Fibroblast of lung (primary cell): ENCODE measurements at regions not wholly inside any gene's neighbourhood (a gene's known extent, or its start where the extent isn't known, plus 50 kb on each side); places are given as distances from the start of the nearest gene placed in this dataset.

Experiments
- CTCF ChIP-seq, 2 donors: IDR thresholded peaks in 1 of 2; conservative IDR thresholded peaks in 1 of 2; 1 replicate in 1 of 2; 2 replicates in 1 of 2; pipeline ENCODE4 v1.5.1; 2011 to 2012; ENCODE audit warnings: low read length in 2 of 2, control low read depth in 1 of 2, inconsistent platforms in 1 of 2, low read depth in 1 of 2, mild to moderate bottlenecking in 1 of 2
- EZH2 ChIP-seq: IDR thresholded peaks from 2 replicates; pipeline ENCODE4 v1.5.1; 2012; ENCODE audit warnings: low read length, control low read depth, mild to moderate bottlenecking; ENCODE audit errors: missing control alignments

GRCh38 chr2:6640621-6641015 is 225.1 kb downstream of the CMPK2 start:
- no peak for TF ChIP-seq CTCF (conservative IDR thresholded peaks at IDR 0.05 in 1 of 2, IDR thresholded peaks at IDR 0.05 in 1 of 2; ENCODE audit: low read depth in 1 of 2, low read length in 2 of 2)
- no peak for TF ChIP-seq EZH2
